Memory B cell (primary cell): ENCODE measurements at regions not wholly inside any gene's neighbourhood (a gene's known extent, or its start where the extent isn't known, plus 50 kb on each side); places are given as distances from the start of the nearest gene placed in this dataset.

Experiments
- ATAC-seq: fragments of 150-1000 bp; cut with Tn5 transposase; 2 replicates; pipeline ENCODE4 v1.10.0; 2021; ENCODE audit warnings: low read depth, mild to moderate bottlenecking, moderate library complexity
- DNase-seq, 2 donors: peaks; one replicate each; pipeline ENCODE4 v3.0.0; 2022; ENCODE audit warnings: low spot score in 2 of 2
- H3K27ac Mint-ChIP-seq: one replicate; pipeline ENCODE4 v1.8.0; 2022; ENCODE audit warnings: mild to moderate bottlenecking, moderate library complexity, mixed read lengths
- H3K27me3 Mint-ChIP-seq: one replicate; pipeline ENCODE4 v1.8.0; 2022; ENCODE audit warnings: mixed read lengths
- H3K36me3 Mint-ChIP-seq: one replicate; pipeline ENCODE4 v1.8.0; 2022; ENCODE audit warnings: mild to moderate bottlenecking, mixed read lengths
- H3K4me1 Mint-ChIP-seq: one replicate; pipeline ENCODE4 v1.8.0; 2022; ENCODE audit warnings: mixed read lengths
- H3K4me3 Mint-ChIP-seq: one replicate; pipeline ENCODE4 v1.8.0; 2022; ENCODE audit warnings: mild to moderate bottlenecking, moderate library complexity, mixed read lengths
- H3K9me3 Mint-ChIP-seq: one replicate; pipeline ENCODE4 v1.8.0; 2022; ENCODE audit warnings: mixed read lengths

- no peak for ATAC-seq
- H3K4me3 Mint-ChIP-seq, result no peak overlapping the region
- H3K4me1 Mint-ChIP-seq, result no peaks in the 10 kb centered on the region
- no peaks in the 10 kb centered on the region for H3K9me3 Mint-ChIP-seq
- peaks cover 9% of the 10 kb centered on the region for H3K27me3 Mint-ChIP-seq
- no peak overlapping the region for H3K27ac Mint-ChIP-seq
- no peaks in the 10 kb centered on the region for H3K36me3 Mint-ChIP-seq
- no peak for DNase-seq
Measured at GRCh38 chr1:5692664-5693063, 299.6 kb downstream of the NPHP4 start.

GRCh38 chr1:5691795-5692509 is 300.3 kb downstream of the NPHP4 start:
- DNase-seq (no peak), ATAC-seq (no peak)
- Mint-ChIP-seq H3K36me3 (no peaks in the 10 kb centered on the region), H3K27ac (no peak overlapping the region), H3K27me3 (peaks cover 10% of the 10 kb centered on the region), H3K9me3 (no peaks in the 10 kb centered on the region), H3K4me3 (no peak overlapping the region), H3K4me1 (no peaks in the 10 kb centered on the region)

GRCh38 chr1:5690898-5691297 is 301.3 kb downstream of the NPHP4 start:
- no peak for DNase-seq
- H3K27me3 Mint-ChIP-seq, result peaks cover 15% of the 10 kb centered on the region
- no peaks in the 10 kb centered on the region for H3K4me1 Mint-ChIP-seq
- peaks cover 5% of the 10 kb centered on the region for H3K9me3 Mint-ChIP-seq
- no peak overlapping the region for H3K4me3 Mint-ChIP-seq
- no peak overlapping the region for H3K27ac Mint-ChIP-seq
- peaks cover 2% of the 10 kb centered on the region for H3K36me3 Mint-ChIP-seq
- ATAC-seq, result no peak

- Mint-ChIP-seq H3K36me3 (peaks cover 2% of the 10 kb centered on the region), H3K4me1 (no peaks in the 10 kb centered on the region), H3K27me3 (peaks cover 12% of the 10 kb centered on the region), H3K9me3 (peaks cover 5% of the 10 kb centered on the region), H3K27ac (no peak overlapping the region), H3K4me3 (no peak overlapping the region)
- no peak for ATAC-seq
- DNase-seq, result no peak
Measured at GRCh38 chr1:5690291-5690690, 301.9 kb downstream of the NPHP4 start.

- H3K4me1 Mint-ChIP-seq, result no peaks in the 10 kb centered on the region
- no peak overlapping the region for H3K27ac Mint-ChIP-seq
- peaks cover 5% of the 10 kb centered on the region for H3K9me3 Mint-ChIP-seq
- H3K36me3 Mint-ChIP-seq, result peaks cover 2% of the 10 kb centered on the region
- peaks cover 14% of the 10 kb centered on the region for H3K27me3 Mint-ChIP-seq
- no peak overlapping the region for H3K4me3 Mint-ChIP-seq
- no peak for ATAC-seq
- no peak for DNase-seq
Measured at GRCh38 chr1:5688081-5689077, 303.8 kb downstream of the NPHP4 start.

- DNase-seq, result no peak
- Mint-ChIP-seq H3K27me3 (peaks cover 14% of the 10 kb centered on the region), H3K36me3 (peaks cover 2% of the 10 kb centered on the region), H3K4me1 (no peaks in the 10 kb centered on the region), H3K9me3 (peaks cover 5% of the 10 kb centered on the region), H3K27ac (no peak overlapping the region), H3K4me3 (no peak overlapping the region)
- ATAC-seq, result no peak
Measured at GRCh38 chr1:5686925-5687706, 305.1 kb downstream of the NPHP4 start.

GRCh38 chr1:5686195-5686594 is 306.0 kb downstream of the NPHP4 start:
- peaks cover 5% of the 10 kb centered on the region for H3K9me3 Mint-ChIP-seq
- DNase-seq, result no peak
- H3K36me3 Mint-ChIP-seq, result peaks cover 2% of the 10 kb centered on the region
- no peaks in the 10 kb centered on the region for H3K4me1 Mint-ChIP-seq
- H3K4me3 Mint-ChIP-seq, result no peak overlapping the region
- H3K27ac Mint-ChIP-seq, result no peak overlapping the region
- H3K27me3 Mint-ChIP-seq, result peaks cover 14% of the 10 kb centered on the region
- no peak for ATAC-seq

GRCh38 chr1:5685446-5686040 is 306.7 kb downstream of the NPHP4 start:
- no peak for DNase-seq
- H3K9me3 Mint-ChIP-seq, result peaks cover 5% of the 10 kb centered on the region
- peaks cover 11% of the 10 kb centered on the region for H3K27me3 Mint-ChIP-seq
- no peak overlapping the region for H3K27ac Mint-ChIP-seq
- no peak overlapping the region for H3K4me3 Mint-ChIP-seq
- H3K36me3 Mint-ChIP-seq, result peaks cover 2% of the 10 kb centered on the region
- no peaks in the 10 kb centered on the region for H3K4me1 Mint-ChIP-seq
- ATAC-seq, result no peak

GRCh38 chr1:5684791-5685190 is 307.4 kb downstream of the NPHP4 start:
- H3K4me1 Mint-ChIP-seq, result no peaks in the 10 kb centered on the region
- H3K36me3 Mint-ChIP-seq, result peaks cover 2% of the 10 kb centered on the region
- H3K27ac Mint-ChIP-seq, result no peak overlapping the region
- ATAC-seq (no peak), DNase-seq (no peak)
- H3K4me3 Mint-ChIP-seq, result no peak overlapping the region
- H3K9me3 Mint-ChIP-seq, result peaks cover 5% of the 10 kb centered on the region
- peaks cover 10% of the 10 kb centered on the region for H3K27me3 Mint-ChIP-seq

- H3K4me3 Mint-ChIP-seq, result no peak overlapping the region
- peaks cover 13% of the 10 kb centered on the region for H3K27me3 Mint-ChIP-seq
- H3K9me3 Mint-ChIP-seq, result peaks cover 11% of the 10 kb centered on the region
- no peaks in the 10 kb centered on the region for H3K4me1 Mint-ChIP-seq
- no peak for DNase-seq
- H3K36me3 Mint-ChIP-seq, result peaks cover 5% of the 10 kb centered on the region
- H3K27ac Mint-ChIP-seq, result no peak overlapping the region
- ATAC-seq, result no peak
Measured at GRCh38 chr1:5683446-5683845, 308.8 kb downstream of the NPHP4 start.

GRCh38 chr1:5682626-5683225 is 309.5 kb downstream of the NPHP4 start:
- ATAC-seq (no peak), DNase-seq (no peak)
- H3K27ac Mint-ChIP-seq, result no peak overlapping the region
- peaks cover 5% of the 10 kb centered on the region for H3K36me3 Mint-ChIP-seq
- no peaks in the 10 kb centered on the region for H3K4me1 Mint-ChIP-seq
- H3K27me3 Mint-ChIP-seq, result peaks cover 16% of the 10 kb centered on the region
- no peak overlapping the region for H3K4me3 Mint-ChIP-seq
- H3K9me3 Mint-ChIP-seq, result peaks cover 12% of the 10 kb centered on the region

- peaks cover 13% of the 10 kb centered on the region for H3K27me3 Mint-ChIP-seq
- H3K9me3 Mint-ChIP-seq, result peaks cover 12% of the 10 kb centered on the region
- no peaks in the 10 kb centered on the region for H3K4me1 Mint-ChIP-seq
- peaks cover 5% of the 10 kb centered on the region for H3K36me3 Mint-ChIP-seq
- H3K4me3 Mint-ChIP-seq, result no peak overlapping the region
- H3K27ac Mint-ChIP-seq, result no peak overlapping the region
- DNase-seq, result no peak
- ATAC-seq, result no peak
Measured at GRCh38 chr1:5681654-5682053, 310.6 kb downstream of the NPHP4 start.

GRCh38 chr1:5680600-5680999 is 311.6 kb downstream of the NPHP4 start:
- Mint-ChIP-seq H3K9me3 (peaks cover 7% of the 10 kb centered on the region), H3K4me1 (no peaks in the 10 kb centered on the region), H3K27me3 (peaks cover 10% of the 10 kb centered on the region), H3K27ac (no peak overlapping the region), H3K36me3 (peaks cover 3% of the 10 kb centered on the region), H3K4me3 (no peak overlapping the region)
- DNase-seq, result no peak
- ATAC-seq, result no peak
